H1 (cell line): ENCODE measurements at regions not wholly inside any gene's neighbourhood (a gene's known extent, or its start where the extent isn't known, plus 50 kb on each side); places are given as distances from the start of the nearest gene placed in this dataset.

Experiments
- CTCF ChIA-PET: fragments of 300-600 bp; sonication (Branson Sonifier 250); formaldehyde crosslinking; loops from one replicate; lab custom pipeline; 2021; ENCODE audit not compliant: partially characterized antibody; lab: Charles Lee
- POLR2A ChIA-PET: fragments of 300-600 bp; sonication (Branson Sonifier 250); formaldehyde crosslinking; loops from one replicate; lab custom pipeline; 2021; ENCODE audit warnings: inconsistent platforms; ENCODE audit not compliant: partially characterized antibody; lab: Charles Lee
- DNase-seq, 2 experiments: peaks; one replicate each; pipeline versions ENCODE4 v3.0.0 to v3.0.0-alpha.2; 2010 to 2022; ENCODE audit warnings: low spot score in 2 of 2, low read depth in 1 of 2, mixed read lengths in 1 of 2
- FAIRE-seq: peaks from 2 replicates; lab custom pipeline; 2011; peaks lifted over from hg19 to GRCh38; lab: Jason Lieb, UNC
- H2AFZ ChIP-seq: 2 replicates; pipeline ENCODE4 v1.8.1; 2012; ENCODE audit warnings: low read length, inconsistent platforms
- H2AK5ac ChIP-seq: 2 replicates; pipeline ENCODE4 v1.6.1; 2013; ENCODE audit warnings: low read depth, low read length
- H2BK120ac ChIP-seq: replicated peaks from 2 replicates; pipeline ENCODE3; 2013; ENCODE audit warnings: low read depth, low read length, inconsistent platforms
- H2BK12ac ChIP-seq: 2 replicates; pipeline ENCODE4 v1.6.1; 2013; ENCODE audit warnings: low read depth, low read length
- H2BK15ac ChIP-seq: 2 replicates; pipeline ENCODE4 v1.6.1; 2013; ENCODE audit warnings: low read length
- H2BK20ac ChIP-seq: 2 replicates; pipeline ENCODE4 v1.6.1; 2013; ENCODE audit warnings: low read length
- H2BK5ac ChIP-seq: 2 replicates; pipeline ENCODE4 v1.6.1; 2013; ENCODE audit warnings: low read depth, low read length
- H3K14ac ChIP-seq: 2 replicates; pipeline ENCODE4 v1.6.1; 2013; ENCODE audit warnings: inconsistent platforms; ENCODE audit not compliant: insufficient read length
- H3K18ac ChIP-seq: 2 replicates; pipeline ENCODE4 v1.6.1; 2013; ENCODE audit warnings: low read length; ENCODE audit errors: extremely low read depth
- H3K23ac ChIP-seq: 2 replicates; pipeline ENCODE4 v1.6.1; 2013; ENCODE audit warnings: inconsistent platforms; ENCODE audit not compliant: insufficient read length
- H3K23me2 ChIP-seq: 2 replicates; pipeline ENCODE4 v1.6.1; 2013; ENCODE audit warnings: low read depth, low read length
- H3K27ac ChIP-seq: 2 replicates; pipeline ENCODE4 v1.6.1; 2011; ENCODE audit warnings: low read depth, low read length, inconsistent platforms
- H3K27me3 ChIP-seq, 4 experiments: replicated peaks in 1 of 4; 1 replicate in 1 of 4; 2 replicates in 3 of 4; pipeline versions ENCODE4 v1.6.1 to v1.8.1; 2011 to 2013; ENCODE audit warnings: low read length in 3 of 4, mild to moderate bottlenecking in 3 of 4, inconsistent platforms in 2 of 4, mixed read lengths in 2 of 4, moderate library complexity in 1 of 4; ENCODE audit not compliant: control insufficient read depth in 3 of 4, insufficient read depth in 3 of 4; ENCODE audit errors: extremely low read depth in 1 of 4
- H3K36me3 ChIP-seq, 4 experiments: 2 replicates each; pipeline versions ENCODE4 v1.6.1 to v1.8.1; 2011 to 2013; ENCODE audit warnings: mild to moderate bottlenecking in 4 of 4, low read length in 3 of 4, moderate library complexity in 2 of 4, control low read depth in 1 of 4, inconsistent platforms in 1 of 4; ENCODE audit not compliant: insufficient read depth in 4 of 4, control insufficient read depth in 2 of 4
- H3K4ac ChIP-seq: replicated peaks from 2 replicates; pipeline ENCODE3; 2013; ENCODE audit warnings: low read length, low read depth, mixed read lengths, inconsistent platforms; ENCODE audit not compliant: insufficient read length
- H3K4me1 ChIP-seq, 4 experiments: replicated peaks in 1 of 4; 1 replicate in 1 of 4; 2 replicates in 3 of 4; pipeline versions ENCODE4 v1.6.1 to v1.8.1; 2011 to 2013; ENCODE audit warnings: low read length in 3 of 4, inconsistent platforms in 2 of 4, mixed read lengths in 1 of 4; ENCODE audit not compliant: insufficient read depth in 4 of 4, control insufficient read depth in 3 of 4
- H3K4me2 ChIP-seq, 2 experiments: 2 replicates each; pipeline versions ENCODE4 v1.6.1 to v1.8.1; 2011 to 2013; ENCODE audit warnings: low read depth in 2 of 2, low read length in 2 of 2, control low read depth in 1 of 2, inconsistent platforms in 1 of 2, mild to moderate bottlenecking in 1 of 2; ENCODE audit not compliant: insufficient read depth in 1 of 2
- H3K4me3 ChIP-seq, 4 experiments: fragments of 200-600, 300-600 bp in 1 of 4; sonication (generic), shearing (Covaris generic), sonication (Bioruptor Twin) in 1 of 4; 2 replicates each; pipeline versions ENCODE4 v1.5.1 to v1.8.1; 2011 to 2016; ENCODE audit warnings: low read length in 4 of 4, low read depth in 3 of 4, control low read depth in 2 of 4, inconsistent platforms in 2 of 4, mild to moderate bottlenecking in 2 of 4, mixed read lengths in 1 of 4, moderate library complexity in 1 of 4; ENCODE audit not compliant: insufficient read depth in 2 of 4; ENCODE audit errors: extremely low read depth in 1 of 4
- H3K56ac ChIP-seq: replicated peaks from 2 replicates; pipeline ENCODE3; 2013; ENCODE audit warnings: low read depth, mild to moderate bottlenecking, mixed read lengths, low read length, inconsistent platforms; ENCODE audit not compliant: insufficient read length
- H3K79me1 ChIP-seq: 2 replicates; pipeline ENCODE4 v1.6.1; 2013; ENCODE audit warnings: low read depth, low read length, control low read depth
- H3K79me2 ChIP-seq, 2 experiments: 2 replicates each; pipeline versions ENCODE4 v1.6.1 to v1.8.1; 2012 to 2013; ENCODE audit warnings: low read length in 2 of 2, mild to moderate bottlenecking in 2 of 2, inconsistent platforms in 1 of 2; ENCODE audit not compliant: insufficient read depth in 2 of 2, control insufficient read depth in 1 of 2
- H3K9ac ChIP-seq, 4 experiments: replicated peaks in 1 of 4; 1 replicate in 1 of 4; 2 replicates in 3 of 4; pipeline versions ENCODE4 v1.6.1 to v1.8.1; 2011 to 2013; ENCODE audit warnings: low read depth in 3 of 4, low read length in 3 of 4, control low read depth in 2 of 4, mild to moderate bottlenecking in 2 of 4, moderate library complexity in 2 of 4, inconsistent platforms in 1 of 4; ENCODE audit errors: extremely low read depth in 1 of 4
- H3K9me3 ChIP-seq, 2 experiments: 2 replicates each; pipeline versions ENCODE4 v1.6.1 to v1.8.1; 2012 to 2013; ENCODE audit warnings: mild to moderate bottlenecking in 2 of 2, moderate library complexity in 2 of 2, control low read depth in 1 of 2, inconsistent platforms in 1 of 2, low read depth in 1 of 2, low read length in 1 of 2, mixed read lengths in 1 of 2; ENCODE audit not compliant: insufficient read depth in 2 of 2
- H4K20me1 ChIP-seq, 2 experiments: replicated peaks in 1 of 2; 2 replicates each; pipeline versions ENCODE3 to v1.8.1; 2011 to 2013; ENCODE audit warnings: inconsistent platforms in 2 of 2, low read length in 2 of 2, mild to moderate bottlenecking in 1 of 2; ENCODE audit not compliant: insufficient read depth in 2 of 2, control insufficient read depth in 1 of 2
- H4K5ac ChIP-seq: 2 replicates; pipeline ENCODE4 v1.6.1; 2013; ENCODE audit warnings: low read length, low read depth, mixed read lengths, inconsistent platforms; ENCODE audit not compliant: insufficient read length
- H4K8ac ChIP-seq: 2 replicates; pipeline ENCODE4 v1.8.0; 2013; ENCODE audit warnings: mild to moderate bottlenecking, moderate library complexity, low read length, inconsistent platforms; ENCODE audit not compliant: insufficient read depth; ENCODE audit errors: extremely low read depth
- H4K91ac ChIP-seq: replicated peaks from 2 replicates; pipeline ENCODE3; 2013; ENCODE audit warnings: low read length, mixed read lengths, inconsistent platforms; ENCODE audit not compliant: insufficient read length
- TCF12 ChIP-seq: IDR thresholded peaks from 2 replicates; pipeline ENCODE4 v1.6.1; 2011; ENCODE audit warnings: low read depth, mild to moderate bottlenecking, low read length
- WGBS, 2 experiments: shearing (Covaris generic) in 1 of 2; methylation state at CpG; one replicate each; pipeline versions ENCODE4 v1.1.6 to v1.1.7; 2013 to 2015; ENCODE audit warnings: low lambda C conversion rate in 2 of 2, mixed read lengths in 2 of 2, inconsistent platforms in 1 of 2, low coverage in 1 of 2, missing lambda C conversion rate in 1 of 2; ENCODE audit not compliant: insufficient replicate concordance in 2 of 2, insufficient coverage in 1 of 2, insufficient read length in 1 of 2; ENCODE audit errors: extremely low coverage in 1 of 2, missing lambda C conversion rate in 1 of 2; 5-methylcytosine and 5-hydroxymethylcytosine counted together
- TF ChIP-seq, protein P1 (sequence below): IDR thresholded peaks from 2 replicates; pipeline ENCODE4 v1.6.1; 2012; ENCODE audit warnings: inconsistent platforms

GRCh38 chr16:49127103-49127502 is 154.5 kb downstream of the CBLN1 start:
- DNase-seq = no peak
- no peaks in the 10 kb centered on the region for H3K79me1 ChIP-seq
- no peak overlapping the region for H3K56ac ChIP-seq
- H3K4me1 ChIP-seq = no peaks in the 10 kb centered on the region
- H3K27me3 ChIP-seq = no peaks in the 10 kb centered on the region
- H3K36me3 ChIP-seq = no peaks in the 10 kb centered on the region
- ChIA-PET POLR2A (no interaction called here), CTCF (interaction anchor here (0.5 to 4.1 kb wide), 7 partner anchors 11 to 226 kb away, joined by 3 to 17 read pairs (median 3); no protein-coding TSS in a partner anchor)
- no peak overlapping the region for H2BK5ac ChIP-seq
- no peak overlapping the region for H4K8ac ChIP-seq
- no peak overlapping the region for H3K4me2 ChIP-seq
- no peak overlapping the region for H3K4ac ChIP-seq
- H2AK5ac ChIP-seq = no peak overlapping the region
- H2BK15ac ChIP-seq = no peak overlapping the region
- H3K27ac ChIP-seq = no peak overlapping the region
- FAIRE-seq = peak; percentile 32
- H4K20me1 ChIP-seq = no peaks in the 10 kb centered on the region
- H4K91ac ChIP-seq = no peak overlapping the region
- 62% methylated on average over 1 of the region's 1 CpG; no CpG with 5 or more reads in 1 of the 2 experiments for WGBS, 2 experiments
- no peaks in the 10 kb centered on the region for H3K23me2 ChIP-seq
- no peak overlapping the region for H3K4me3 ChIP-seq
- H2BK20ac ChIP-seq = no peak overlapping the region
- no peak overlapping the region for H2AFZ ChIP-seq
- H4K5ac ChIP-seq = no peak overlapping the region
- H3K79me2 ChIP-seq = no peaks in the 10 kb centered on the region
- no peaks in the 10 kb centered on the region for H3K9me3 ChIP-seq
- no peak overlapping the region for H3K14ac ChIP-seq
- H2BK12ac ChIP-seq = no peak overlapping the region
- H3K18ac ChIP-seq = no peak overlapping the region
- TF ChIP-seq, protein P1, sequence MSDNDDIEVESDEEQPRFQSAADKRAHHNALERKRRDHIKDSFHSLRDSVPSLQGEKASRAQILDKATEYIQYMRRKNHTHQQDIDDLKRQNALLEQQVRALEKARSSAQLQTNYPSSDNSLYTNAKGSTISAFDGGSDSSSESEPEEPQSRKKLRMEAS = 0 out of 2 replicates have a peak, but pooled peaks have one; percentile 26
- no peak for TF ChIP-seq TCF12
- no peak overlapping the region for H2BK120ac ChIP-seq
- H3K23ac ChIP-seq = no peak overlapping the region
- H3K9ac ChIP-seq = no peak overlapping the region
